ENCODE measurements at regions not wholly inside any gene's neighbourhood (a gene's known extent, or its start where the extent isn't known, plus 50 kb on each side); places are given as distances from the start of the nearest gene placed in this dataset.

DNA sequence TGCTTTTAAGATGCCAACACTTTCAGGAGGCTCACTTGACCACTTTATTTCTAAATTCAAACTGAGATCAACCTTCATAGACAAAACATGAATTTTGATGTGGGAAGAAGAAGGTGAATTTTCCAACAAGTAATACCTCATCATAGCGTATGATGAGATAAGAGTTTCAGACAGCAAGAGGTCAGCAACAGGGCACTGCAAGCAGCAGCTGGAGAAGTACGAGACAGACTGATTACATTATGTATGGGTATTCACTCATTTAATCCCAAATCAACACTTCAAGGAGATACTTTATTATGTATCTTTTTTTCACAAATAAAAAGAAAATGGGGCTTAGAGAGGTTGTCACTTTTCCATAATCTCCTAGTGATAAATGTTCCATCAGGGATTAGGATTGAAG lies 389.8 kb downstream of the TBC1D4 start:
- DNase-seq: no peak
- ChIA-PET POLR2A (no interaction called here), CTCF (interaction anchor here (1.3 kb wide), 1 partner anchor 127 kb away, joined by 4 read pairs; no protein-coding TSS in a partner anchor)
- H3K36me3 ChIP-seq (replicated peaks in 1 of 2; ENCODE audit: control insufficient read depth in 1 of 2, insufficient read depth in 2 of 2, low read length in 1 of 2): no peaks in the 10 kb centered on the region
- H3K27me3 ChIP-seq (ENCODE audit: insufficient read depth): no peaks in the 10 kb centered on the region
- H3K9ac ChIP-seq: no peak overlapping the region
- no peaks in the 10 kb centered on the region for H3F3A ChIP-seq (replicated peaks; ENCODE audit: insufficient read depth)
- H4K20me1 ChIP-seq (ENCODE audit: insufficient read depth): no peaks in the 10 kb centered on the region
- H3K4me3 ChIP-seq (ENCODE audit: low read depth in 2 of 2, low read length in 1 of 2): no peak overlapping the region
- H2AFZ ChIP-seq (ENCODE audit: low read depth): no peak overlapping the region
- no peaks in the 10 kb centered on the region for H3K4me1 ChIP-seq (ENCODE audit: control insufficient read depth in 1 of 2, insufficient read depth in 2 of 2, low read depth in 1 of 2, low read length in 1 of 2)
- TF ChIP-seq RFX5 (IDR thresholded peaks at IDR 0.05; ENCODE audit: low read length): no peak
- TF ChIP-seq TCF12 (IDR thresholded peaks at IDR 0.05): no peak
- no peak for TF ChIP-seq EZH2phosphoT487 (IDR thresholded peaks at IDR 0.05; ENCODE audit: borderline replicate concordance, low read depth)
- TF ChIP-seq GABPA (IDR thresholded peaks at IDR 0.05; ENCODE audit: low read depth): no peak
- TF ChIP-seq FOXJ3 (CRISPR knock-in tag; IDR thresholded peaks at IDR 0.05): no peak
- H3K4me2 ChIP-seq: no peak overlapping the region
- no peaks in the 10 kb centered on the region for H3K9me2 ChIP-seq
- WGBS (ENCODE audit: low lambda C conversion rate): 60% methylated on average over 2 of the region's 2 CpGs
- H3K27ac ChIP-seq (ENCODE audit: low read depth in 2 of 2, low read length in 1 of 2): no peak overlapping the region
- no peaks in the 10 kb centered on the region for H3K79me2 ChIP-seq (ENCODE audit: insufficient read depth)
- H3K9me3 ChIP-seq: no peaks in the 10 kb centered on the region

DNA sequence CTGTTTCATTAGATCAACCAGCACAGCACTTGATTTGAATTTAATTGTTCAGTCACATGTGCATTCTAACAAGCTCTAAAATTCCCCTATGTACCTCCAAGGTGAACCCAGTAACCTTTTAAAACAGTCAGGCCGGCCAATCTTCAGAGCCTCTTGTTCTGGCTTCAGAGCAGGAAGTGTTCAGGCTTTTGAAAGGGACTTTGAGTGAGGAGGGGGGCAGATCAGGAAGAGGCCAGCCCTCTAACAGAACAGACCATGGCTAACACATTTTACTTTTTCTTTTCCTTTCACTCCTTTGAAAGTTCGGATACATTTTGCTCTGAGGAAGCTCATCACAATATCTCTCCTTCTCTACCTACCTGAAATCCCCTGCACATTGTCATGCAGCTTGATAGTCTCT lies 390.3 kb downstream of the TBC1D4 start:
- TF ChIP-seq TEAD4 (IDR thresholded peaks at IDR 0.05; ENCODE audit: borderline replicate concordance, insufficient read depth) (no peak), GATA2 (CRISPR knock-in tag; IDR thresholded peaks at IDR 0.05) (no peak), TAF1 (IDR thresholded peaks at IDR 0.05; ENCODE audit: borderline replicate concordance, low read depth, low read length) (no peak), SMC3 (IDR thresholded peaks at IDR 0.05; ENCODE audit: low read depth, low read length) (no peak), SIN3A (IDR thresholded peaks at IDR 0.05; ENCODE audit: borderline replicate concordance, low read depth, low read length) (no peak), EP300 (IDR thresholded peaks at IDR 0.05; ENCODE audit: borderline replicate concordance in 1 of 2, low read depth in 1 of 2, low read length in 1 of 2) (no peak)
- TF ChIP-seq, protein P1, sequence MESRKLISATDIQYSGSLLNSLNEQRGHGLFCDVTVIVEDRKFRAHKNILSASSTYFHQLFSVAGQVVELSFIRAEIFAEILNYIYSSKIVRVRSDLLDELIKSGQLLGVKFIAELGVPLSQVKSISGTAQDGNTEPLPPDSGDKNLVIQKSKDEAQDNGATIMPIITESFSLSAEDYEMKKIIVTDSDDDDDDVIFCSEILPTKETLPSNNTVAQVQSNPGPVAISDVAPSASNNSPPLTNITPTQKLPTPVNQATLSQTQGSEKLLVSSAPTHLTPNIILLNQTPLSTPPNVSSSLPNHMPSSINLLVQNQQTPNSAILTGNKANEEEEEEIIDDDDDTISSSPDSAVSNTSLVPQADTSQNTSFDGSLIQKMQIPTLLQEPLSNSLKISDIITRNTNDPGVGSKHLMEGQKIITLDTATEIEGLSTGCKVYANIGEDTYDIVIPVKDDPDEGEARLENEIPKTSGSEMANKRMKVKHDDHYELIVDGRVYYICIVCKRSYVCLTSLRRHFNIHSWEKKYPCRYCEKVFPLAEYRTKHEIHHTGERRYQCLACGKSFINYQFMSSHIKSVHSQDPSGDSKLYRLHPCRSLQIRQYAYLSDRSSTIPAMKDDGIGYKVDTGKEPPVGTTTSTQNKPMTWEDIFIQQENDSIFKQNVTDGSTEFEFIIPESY (IDR thresholded peaks at IDR 0.05; ENCODE audit: borderline replicate concordance, low read depth): no peak
- no peak overlapping the region for H3K4me2 ChIP-seq
- no peaks in the 10 kb centered on the region for H3K4me1 ChIP-seq (ENCODE audit: control insufficient read depth in 1 of 2, insufficient read depth in 2 of 2, low read depth in 1 of 2, low read length in 1 of 2)
- H2AFZ ChIP-seq (ENCODE audit: low read depth): no peak overlapping the region
- no peak overlapping the region for H3K4me3 ChIP-seq (ENCODE audit: low read depth in 2 of 2, low read length in 1 of 2)
- no peaks in the 10 kb centered on the region for H3K27me3 ChIP-seq (ENCODE audit: insufficient read depth)
- no peaks in the 10 kb centered on the region for H3K79me2 ChIP-seq (ENCODE audit: insufficient read depth)
- POLR2A ChIA-PET: no interaction called here
- CTCF ChIA-PET: interaction anchor here (1.1 to 1.3 kb wide), 2 partner anchors 24 to 128 kb away, joined by 3 to 4 read pairs; no protein-coding TSS in a partner anchor
- WGBS (ENCODE audit: low lambda C conversion rate): 58% methylated on average over 2 of the region's 2 CpGs
- H3K27ac ChIP-seq (ENCODE audit: low read depth in 2 of 2, low read length in 1 of 2): no peak overlapping the region
- H3F3A ChIP-seq (replicated peaks; ENCODE audit: insufficient read depth): no peaks in the 10 kb centered on the region
- H3K9me2 ChIP-seq: no peaks in the 10 kb centered on the region
- H3K9me3 ChIP-seq: no peaks in the 10 kb centered on the region
- no peak overlapping the region for H3K9ac ChIP-seq
- H3K36me3 ChIP-seq (replicated peaks in 1 of 2; ENCODE audit: control insufficient read depth in 1 of 2, insufficient read depth in 2 of 2, low read length in 1 of 2): no peaks in the 10 kb centered on the region
- no peaks in the 10 kb centered on the region for H4K20me1 ChIP-seq (ENCODE audit: insufficient read depth)
- DNase-seq: no peak
